Tibial artery (tissue), 4 donors: ENCODE measurements at regions not wholly inside any gene's neighbourhood (a gene's known extent, or its start where the extent isn't known, plus 50 kb on each side); places are given as distances from the start of the nearest gene placed in this dataset.
"Not testable (repeated sequence)": the region's sequence is repeated elsewhere in the genome, so short reads cannot be mapped to it uniquely, and the experiment has no call there.

Experiments used
- DNase-seq, 2 donors: peaks; one replicate each; pipeline ENCODE4 v3.0.0-alpha.2; 2019
- H3K27ac ChIP-seq, 2 donors: fragments of 200-600 bp; sonication (generic) in 1 of 2; 1 replicate in 1 of 2; 2 replicates in 1 of 2; pipeline ENCODE4 v1.5.1; 2018 to 2019; ENCODE audit warnings: mild to moderate bottlenecking in 1 of 2
- H3K27me3 ChIP-seq, 2 donors: fragments of 200-600 bp; sonication (generic) in 1 of 2; one replicate each; pipeline versions ENCODE4 v1.5.1 to v1.6.0; 2016 to 2019
- H3K36me3 ChIP-seq, 3 donors: fragments of 200-600 bp; sonication (generic) in 2 of 3; one replicate each; pipeline ENCODE4 v1.5.1; 2016 to 2019; ENCODE audit warnings: mild to moderate bottlenecking in 2 of 3
- H3K4me1 ChIP-seq, 4 donors: fragments of 200-600 bp; sonication (generic) in 2 of 4; 1 replicate in 3 of 4; 2 replicates in 1 of 4; pipeline ENCODE4 v1.5.1; 2016 to 2019
- H3K4me3 ChIP-seq, 2 donors: fragments of 200-600 bp; sonication (generic) in 1 of 2; 1 replicate in 1 of 2; 2 replicates in 1 of 2; pipeline ENCODE4 v1.5.1; 2018 to 2019; ENCODE audit warnings: mild to moderate bottlenecking in 2 of 2
- H3K9me3 ChIP-seq, 3 donors: fragments of 200-600 bp; sonication (generic) in 1 of 3; one replicate each; pipeline ENCODE4 v1.5.1; 2016 to 2019
- intact Hi-C: fragments of 100-400 bp; cut with DNase I; formaldehyde crosslinking; loops from one replicate; pipeline ENCODE4 v1.15.0; 2023; ENCODE audit warnings: low total_unique reads
- TF ChIP-seq, protein P1 (sequence below), 2 experiments: fragments of 200-600 bp in 1 of 2; fragments of 450-650 bp in 1 of 2; IDR thresholded peaks; one replicate each; pipeline ENCODE4 v1.5.1; 2017 to 2019; ENCODE audit warnings: antibody characterized with exemption in 2 of 2, mild to moderate bottlenecking in 1 of 2, moderate library complexity in 1 of 2

DNA sequence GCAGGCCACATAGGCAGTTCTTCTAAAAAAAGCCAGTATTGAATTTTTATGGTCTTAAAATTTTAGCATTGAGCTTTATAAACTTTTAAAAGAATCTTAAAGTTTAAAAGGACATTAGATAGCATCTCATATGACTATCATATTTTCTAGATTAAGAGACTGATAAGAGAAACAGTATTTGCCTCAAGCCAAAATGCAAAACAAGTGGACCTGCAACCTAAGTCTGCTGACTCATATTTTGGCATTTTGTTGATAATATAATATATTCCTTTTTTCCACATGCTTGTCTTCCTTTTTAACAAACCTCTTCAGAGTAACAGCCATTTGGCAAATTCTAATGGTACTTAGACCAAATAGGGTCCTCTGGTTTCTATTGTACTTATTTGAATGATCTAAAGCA lies 328.5 kb upstream of the GALNTL6 start:
- Histone ChIP-seq H3K9me3 (no peaks in the 10 kb centered on the region), H3K27me3 (no peaks in the 10 kb centered on the region), H3K4me3 (no peak overlapping the region), H3K36me3 (no peaks in the 10 kb centered on the region), H3K27ac (no peak overlapping the region), H3K4me1 (no peaks in the 10 kb centered on the region)
- intact Hi-C loops = no loop called here
- DNase-seq = no peak
- TF ChIP-seq, protein P1, sequence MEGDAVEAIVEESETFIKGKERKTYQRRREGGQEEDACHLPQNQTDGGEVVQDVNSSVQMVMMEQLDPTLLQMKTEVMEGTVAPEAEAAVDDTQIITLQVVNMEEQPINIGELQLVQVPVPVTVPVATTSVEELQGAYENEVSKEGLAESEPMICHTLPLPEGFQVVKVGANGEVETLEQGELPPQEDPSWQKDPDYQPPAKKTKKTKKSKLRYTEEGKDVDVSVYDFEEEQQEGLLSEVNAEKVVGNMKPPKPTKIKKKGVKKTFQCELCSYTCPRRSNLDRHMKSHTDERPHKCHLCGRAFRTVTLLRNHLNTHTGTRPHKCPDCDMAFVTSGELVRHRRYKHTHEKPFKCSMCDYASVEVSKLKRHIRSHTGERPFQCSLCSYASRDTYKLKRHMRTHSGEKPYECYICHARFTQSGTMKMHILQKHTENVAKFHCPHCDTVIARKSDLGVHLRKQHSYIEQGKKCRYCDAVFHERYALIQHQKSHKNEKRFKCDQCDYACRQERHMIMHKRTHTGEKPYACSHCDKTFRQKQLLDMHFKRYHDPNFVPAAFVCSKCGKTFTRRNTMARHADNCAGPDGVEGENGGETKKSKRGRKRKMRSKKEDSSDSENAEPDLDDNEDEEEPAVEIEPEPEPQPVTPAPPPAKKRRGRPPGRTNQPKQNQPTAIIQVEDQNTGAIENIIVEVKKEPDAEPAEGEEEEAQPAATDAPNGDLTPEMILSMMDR (IDR thresholded peaks at IDR 0.05) = no peak

DNA sequence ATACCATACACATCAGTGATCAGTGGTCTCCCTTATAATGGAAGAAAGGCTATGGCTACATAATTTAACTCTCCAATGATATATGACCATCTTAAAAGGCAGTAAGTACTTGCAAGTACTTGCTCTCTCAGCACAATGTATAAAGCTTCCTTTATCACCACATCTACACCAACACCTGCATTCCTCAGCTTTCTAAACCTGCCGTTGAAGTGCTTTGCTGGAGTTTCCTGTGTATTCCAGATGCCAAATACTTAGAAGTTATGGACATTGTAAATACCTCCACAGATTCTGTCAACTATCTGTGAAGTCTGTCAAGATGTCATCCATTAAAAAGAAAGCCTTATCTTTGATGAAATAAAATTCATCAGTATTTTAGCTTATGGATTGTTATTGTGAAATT lies 335.0 kb upstream of the GALNTL6 start:
- Histone ChIP-seq H3K4me1 (no peaks in the 10 kb centered on the region), H3K27ac (no peak overlapping the region), H3K9me3 (no peaks in the 10 kb centered on the region), H3K4me3 (no peak overlapping the region), H3K27me3 (no peaks in the 10 kb centered on the region), H3K36me3 (no peaks in the 10 kb centered on the region)
- no peak for DNase-seq
- TF ChIP-seq, protein P1 (IDR thresholded peaks at IDR 0.05) = no peak
- intact Hi-C loops = no loop called here

DNA sequence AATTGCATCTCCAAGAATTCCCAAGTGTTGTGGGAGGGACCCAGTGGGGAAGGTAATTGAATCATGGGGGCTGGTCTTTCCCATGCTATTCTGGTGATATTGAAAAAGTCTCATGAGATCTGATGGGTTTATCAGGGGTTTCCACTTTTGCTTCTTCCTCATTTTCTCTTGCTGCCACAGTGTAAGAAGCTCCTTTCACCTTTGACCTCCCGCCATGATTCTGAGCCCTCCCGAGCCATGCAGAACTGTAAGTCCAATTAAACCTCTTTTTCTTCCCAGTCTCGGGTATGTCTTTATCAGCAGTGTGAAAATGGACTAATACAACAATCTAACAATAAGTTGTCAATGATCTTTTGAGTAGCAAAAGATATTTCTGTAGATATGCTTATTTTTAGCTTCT lies 338.1 kb upstream of the GALNTL6 start:
- H3K4me3 ChIP-seq, intact Hi-C loops, H3K27ac ChIP-seq, H3K36me3 ChIP-seq, H3K4me1 ChIP-seq, H3K9me3 ChIP-seq, DNase-seq, H3K27me3 ChIP-seq: not testable (repeated sequence)

DNA sequence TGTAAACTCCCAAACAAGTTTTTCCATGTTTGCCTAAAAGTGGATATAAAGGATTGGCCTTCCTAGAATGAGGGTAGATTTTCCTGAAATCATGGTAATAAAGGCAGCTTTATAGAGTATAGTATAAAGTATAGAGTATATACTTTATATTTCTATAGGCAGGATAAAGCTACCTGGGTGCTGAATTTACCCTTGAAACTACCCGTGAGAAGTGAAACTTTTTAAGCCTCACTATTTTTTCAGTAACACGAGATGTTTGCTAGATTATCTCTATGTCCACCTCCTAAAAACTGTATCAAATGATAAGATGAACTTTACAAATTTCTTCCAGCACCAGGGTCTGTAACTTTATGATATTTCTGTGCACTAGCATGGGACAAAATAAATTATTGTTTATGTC lies 340.0 kb upstream of the GALNTL6 start:
- TF ChIP-seq, protein P1 (IDR thresholded peaks at IDR 0.05) = no peak
- H3K4me3 ChIP-seq = no peak overlapping the region
- intact Hi-C loops = no loop called here

DNA sequence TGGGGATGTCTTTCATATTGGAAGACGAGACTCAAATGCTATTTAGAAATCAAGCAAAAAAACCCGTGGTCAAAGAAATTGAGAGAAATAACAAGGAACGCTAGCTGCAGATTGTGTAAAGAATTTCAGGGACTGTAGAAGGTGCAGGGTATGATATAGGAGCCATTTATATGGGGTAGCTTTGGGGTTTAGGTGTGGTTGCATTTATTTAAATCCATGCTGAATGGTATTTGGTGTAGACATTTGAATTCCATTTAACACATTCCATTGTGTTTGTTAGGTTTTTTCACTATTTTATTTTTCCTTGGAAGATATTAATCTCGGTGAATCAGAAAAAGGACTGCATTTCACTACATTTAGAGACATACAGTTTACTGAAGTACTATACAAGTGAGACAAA lies 341.0 kb upstream of the GALNTL6 start:
- Histone ChIP-seq H3K9me3 (no peaks in the 10 kb centered on the region), H3K27ac (no peak overlapping the region), H3K4me1 (no peaks in the 10 kb centered on the region), H3K27me3 (no peaks in the 10 kb centered on the region), H3K4me3 (no peak overlapping the region), H3K36me3 (no peaks in the 10 kb centered on the region)
- TF ChIP-seq, protein P1 (IDR thresholded peaks at IDR 0.05) = no peak
- no peak for DNase-seq
- intact Hi-C loops = no loop called here

More for the DNA sequence above, 340.0 kb upstream of the GALNTL6 start:
- DNase-seq = no peak
- H3K9me3 ChIP-seq = no peaks in the 10 kb centered on the region
- no peaks in the 10 kb centered on the region for H3K27me3 ChIP-seq
- H3K27ac ChIP-seq = no peak overlapping the region
- no peaks in the 10 kb centered on the region for H3K4me1 ChIP-seq
- H3K36me3 ChIP-seq = no peaks in the 10 kb centered on the region

DNA sequence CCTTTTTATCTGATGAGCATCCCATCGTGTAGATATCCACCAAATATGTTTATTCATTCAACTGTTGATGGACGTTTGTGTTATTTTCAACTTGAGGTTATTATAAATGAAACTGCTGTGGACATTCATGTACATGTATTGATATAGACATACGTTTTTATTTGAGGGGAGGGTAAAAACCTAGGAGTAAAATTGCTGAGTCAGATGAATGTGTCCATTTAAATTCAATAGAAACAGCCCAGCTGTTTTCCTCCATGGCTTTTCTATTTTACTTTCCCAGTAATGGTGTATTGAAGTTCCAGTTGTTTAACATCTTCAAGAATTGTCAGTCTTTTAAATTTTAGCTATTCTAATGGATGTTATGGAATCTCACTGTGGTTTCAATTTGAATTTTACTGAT lies 348.7 kb upstream of the GALNTL6 start:
- no peak overlapping the region for H3K4me3 ChIP-seq
- H3K27me3 ChIP-seq = no peaks in the 10 kb centered on the region
- H3K9me3 ChIP-seq = no peaks in the 10 kb centered on the region
- no peaks in the 10 kb centered on the region for H3K36me3 ChIP-seq
- TF ChIP-seq, protein P1 (IDR thresholded peaks at IDR 0.05) = no peak
- no peak for DNase-seq
- H3K27ac ChIP-seq = no peak overlapping the region
- intact Hi-C loops = no loop called here
- no peaks in the 10 kb centered on the region for H3K4me1 ChIP-seq
